Fibroblast of mammary gland (primary cell): ENCODE measurements at regions not wholly inside any gene's neighbourhood (a gene's known extent, or its start where the extent isn't known, plus 50 kb on each side); places are given as distances from the start of the nearest gene placed in this dataset.

Experiments used
- DNase-seq: peaks from one replicate; pipeline ENCODE4 v3.0.0-alpha.2; 2010; ENCODE audit warnings: low read depth
- H3K4me3 ChIP-seq: 2 replicates; pipeline ENCODE4 v1.5.1; 2011; ENCODE audit warnings: low read depth, mild to moderate bottlenecking, low read length, moderate library complexity; ENCODE audit not compliant: control insufficient read depth
- TF ChIP-seq, protein P1 (sequence below): conservative IDR thresholded peaks from 2 replicates; pipeline ENCODE4 v1.5.1; 2011; ENCODE audit warnings: low read depth, low read length, inconsistent platforms; ENCODE audit not compliant: control insufficient read depth, insufficient read depth

DNA sequence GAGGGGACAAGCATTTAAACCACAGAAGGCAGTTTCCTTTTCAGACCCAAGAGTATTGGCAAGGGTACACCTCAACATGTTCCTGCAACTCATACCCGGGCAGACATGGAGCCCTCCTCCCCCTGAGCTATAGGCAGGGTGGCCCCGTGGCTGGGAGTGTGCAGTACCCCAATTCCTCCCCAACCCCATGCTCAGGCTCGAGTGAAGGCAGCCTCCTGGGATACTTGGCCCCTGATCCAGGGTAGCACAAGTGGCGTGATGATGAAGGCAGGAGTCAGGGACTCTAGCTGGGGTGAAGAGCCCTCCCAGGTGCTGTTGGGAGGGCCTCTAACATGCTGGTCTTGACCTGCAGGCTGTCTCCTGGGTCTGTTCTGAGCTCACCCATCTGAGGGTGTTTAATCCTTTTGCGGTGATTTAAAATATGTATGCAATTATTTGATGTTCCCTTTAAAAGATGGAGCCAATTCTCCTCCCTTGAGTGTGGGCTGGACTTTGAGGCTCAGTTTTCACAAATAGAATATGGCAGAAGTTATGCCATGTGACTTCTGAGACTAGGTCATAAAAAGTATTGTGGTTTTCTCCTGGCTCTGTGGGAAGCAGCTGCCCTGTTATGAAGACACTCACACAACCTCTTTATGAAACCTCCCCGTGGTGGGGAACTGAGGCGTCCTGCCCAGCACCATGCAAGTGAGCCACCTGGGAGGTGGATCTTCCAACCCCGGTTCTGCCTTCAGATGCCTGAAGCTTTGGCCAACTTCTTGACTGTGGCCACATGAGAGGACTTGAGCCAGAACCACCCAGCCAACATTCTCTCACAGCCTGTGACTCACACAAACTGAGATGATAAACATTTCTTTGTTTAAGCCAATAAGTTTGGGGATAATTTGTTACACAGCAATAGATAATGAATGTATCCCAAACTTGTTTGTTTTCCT is 54.7 kb upstream of the NECTIN1 start:
- DNase-seq, result peak; percentile 51
- H3K4me3 ChIP-seq, result no peak overlapping the region
- TF ChIP-seq, protein P1, sequence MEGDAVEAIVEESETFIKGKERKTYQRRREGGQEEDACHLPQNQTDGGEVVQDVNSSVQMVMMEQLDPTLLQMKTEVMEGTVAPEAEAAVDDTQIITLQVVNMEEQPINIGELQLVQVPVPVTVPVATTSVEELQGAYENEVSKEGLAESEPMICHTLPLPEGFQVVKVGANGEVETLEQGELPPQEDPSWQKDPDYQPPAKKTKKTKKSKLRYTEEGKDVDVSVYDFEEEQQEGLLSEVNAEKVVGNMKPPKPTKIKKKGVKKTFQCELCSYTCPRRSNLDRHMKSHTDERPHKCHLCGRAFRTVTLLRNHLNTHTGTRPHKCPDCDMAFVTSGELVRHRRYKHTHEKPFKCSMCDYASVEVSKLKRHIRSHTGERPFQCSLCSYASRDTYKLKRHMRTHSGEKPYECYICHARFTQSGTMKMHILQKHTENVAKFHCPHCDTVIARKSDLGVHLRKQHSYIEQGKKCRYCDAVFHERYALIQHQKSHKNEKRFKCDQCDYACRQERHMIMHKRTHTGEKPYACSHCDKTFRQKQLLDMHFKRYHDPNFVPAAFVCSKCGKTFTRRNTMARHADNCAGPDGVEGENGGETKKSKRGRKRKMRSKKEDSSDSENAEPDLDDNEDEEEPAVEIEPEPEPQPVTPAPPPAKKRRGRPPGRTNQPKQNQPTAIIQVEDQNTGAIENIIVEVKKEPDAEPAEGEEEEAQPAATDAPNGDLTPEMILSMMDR, result no peak

DNA sequence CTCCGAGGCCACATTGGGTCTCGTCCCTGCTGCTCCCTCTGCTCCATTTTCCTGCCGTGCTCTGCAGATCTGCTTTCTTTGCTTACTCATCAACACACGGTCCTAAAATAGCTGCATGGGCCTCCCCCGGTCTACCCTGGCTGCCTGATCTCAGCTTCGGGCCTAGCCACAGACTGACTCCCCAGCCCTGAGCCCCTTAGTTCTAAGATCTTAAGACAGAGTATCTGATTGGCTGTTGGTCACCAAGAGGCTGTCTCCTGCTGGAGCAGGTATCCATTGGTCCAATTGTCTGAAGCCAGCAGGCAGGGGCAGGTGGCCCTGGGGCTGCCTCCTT is 53.7 kb upstream of the NECTIN1 start:
- DNase-seq, result peak; percentile 24
- TF ChIP-seq, protein P1, result no peak
- H3K4me3 ChIP-seq, result no peak overlapping the region

DNA sequence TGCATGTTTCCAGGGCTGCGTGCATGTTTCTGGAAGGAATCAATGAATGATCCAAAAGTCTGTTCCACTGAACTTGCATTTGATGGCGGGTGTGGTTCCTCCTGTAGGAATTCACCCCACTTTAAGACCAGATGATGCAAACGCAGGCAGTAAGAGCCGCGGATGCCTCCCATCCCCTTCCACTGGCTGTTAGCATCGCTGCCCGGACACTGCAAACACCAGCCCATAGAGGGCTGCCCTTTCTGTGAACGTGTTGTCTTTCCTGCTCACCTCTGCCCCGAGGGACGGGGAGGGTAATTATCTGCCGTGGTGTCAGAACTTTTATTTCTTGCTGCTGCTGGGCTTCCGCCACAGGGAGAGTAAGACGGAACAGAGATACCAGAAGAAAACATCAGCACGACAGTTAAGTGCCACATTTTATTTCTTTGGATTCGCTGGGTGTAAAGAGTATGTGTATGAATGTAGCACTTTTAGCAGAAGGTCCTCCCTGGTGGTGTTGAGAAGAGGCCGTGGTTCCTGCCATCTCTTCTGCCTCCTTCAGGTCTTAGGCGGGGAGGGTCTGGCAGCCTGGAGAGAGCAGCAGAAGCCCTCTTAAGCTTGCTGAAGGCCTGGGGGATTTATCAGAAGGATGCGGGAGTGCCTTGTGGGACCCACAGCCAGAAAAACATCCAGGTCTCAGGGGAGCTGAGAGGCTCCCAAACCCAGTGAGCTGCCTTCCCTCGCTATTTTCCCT is 53.2 kb upstream of the NECTIN1 start:
- TF ChIP-seq, protein P1, result no peak
- no peak overlapping the region for H3K4me3 ChIP-seq
- DNase-seq, result no peak

DNA sequence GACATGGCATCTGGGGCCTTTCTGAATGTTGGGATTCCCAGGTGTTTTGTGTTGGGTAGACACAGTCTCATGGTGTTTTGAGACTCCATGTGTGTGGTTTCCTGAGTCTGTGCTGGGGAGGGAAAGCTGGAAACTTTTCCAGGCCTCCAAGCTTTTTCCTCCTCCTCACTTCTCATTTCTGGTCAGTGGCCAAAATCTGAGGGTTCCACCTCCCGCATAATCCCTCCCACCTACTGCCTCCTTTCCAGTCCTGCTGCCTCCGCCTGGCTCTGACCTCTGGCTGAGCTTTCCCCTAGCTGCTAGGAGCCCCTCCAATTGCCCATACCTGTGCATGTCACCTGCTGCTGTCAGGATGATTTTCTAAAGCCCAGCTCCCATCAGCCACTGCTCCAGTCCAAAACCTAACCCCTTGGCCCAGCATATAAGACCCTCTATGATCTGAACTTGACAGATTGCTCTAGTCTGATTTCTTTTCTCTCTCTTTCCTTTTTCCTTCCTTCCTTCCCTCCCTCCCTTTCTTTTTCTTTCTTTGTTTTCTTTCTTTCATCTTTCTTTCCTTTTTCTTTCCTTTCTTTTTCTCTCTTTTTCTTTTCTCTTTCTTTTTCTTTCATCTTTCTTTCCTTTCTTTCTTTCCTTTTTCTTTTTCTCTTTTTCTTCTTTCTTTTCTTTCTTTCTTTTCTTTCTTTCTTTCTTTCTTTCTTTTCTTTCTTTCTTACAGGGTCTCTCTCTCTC is 51.4 kb upstream of the NECTIN1 start:
- H3K4me3 ChIP-seq, result no peak overlapping the region
- no peak for DNase-seq
- TF ChIP-seq, protein P1, result no peak

DNA sequence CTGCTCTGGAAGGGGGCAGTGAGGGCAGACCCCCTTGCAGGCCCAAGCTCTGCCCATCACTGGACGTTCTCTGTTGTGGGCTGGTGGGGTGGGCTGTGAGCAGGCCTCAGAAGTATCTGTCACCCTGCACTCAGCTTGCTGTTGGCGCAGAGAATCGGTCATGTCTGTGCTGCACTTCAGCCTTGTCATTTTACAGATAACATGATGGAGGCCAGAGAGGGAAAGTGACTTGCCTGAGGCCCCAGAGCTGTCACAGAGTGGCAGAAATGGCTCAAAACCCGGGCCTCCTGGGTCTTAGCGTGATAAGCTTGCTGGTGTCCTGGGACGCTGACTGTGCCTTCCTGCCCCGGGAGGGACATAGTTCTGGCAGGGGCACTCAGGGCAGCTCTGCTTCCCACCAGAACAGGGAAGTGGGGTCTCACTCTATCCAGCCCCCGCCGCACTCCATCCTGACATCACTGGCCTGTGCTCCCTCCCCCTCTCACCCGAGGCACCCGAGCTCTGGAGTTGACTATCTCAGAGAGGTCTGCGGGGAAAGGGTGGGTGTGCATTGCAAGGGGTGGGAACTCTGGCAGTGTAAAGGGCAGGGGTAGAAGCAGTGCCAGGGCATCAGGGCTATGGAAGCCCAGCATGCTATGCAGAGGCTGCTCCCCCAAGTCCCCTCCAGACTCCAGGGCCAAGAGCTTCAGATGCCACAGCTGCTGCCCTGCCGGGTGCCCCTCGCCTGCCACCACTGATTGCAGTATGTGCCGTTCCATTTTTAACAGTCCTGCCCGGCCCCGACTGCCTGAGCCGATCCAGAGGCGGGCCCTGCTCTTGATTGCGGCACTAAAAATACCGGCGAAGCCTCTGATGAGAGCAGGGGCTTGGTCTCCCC is 50.4 kb upstream of the NECTIN1 start:
- no peak for DNase-seq
- H3K4me3 ChIP-seq, result no peak overlapping the region
- TF ChIP-seq, protein P1, result no peak
